SK-MEL-5 (cell line): ENCODE measurements at regions not wholly inside any gene's neighbourhood (a gene's known extent, or its start where the extent isn't known, plus 50 kb on each side); places are given as distances from the start of the nearest gene placed in this dataset.

ENCODE experiments used
- DNase-seq: peaks from one replicate; pipeline ENCODE4 v3.0.0-alpha.2; 2016; ENCODE audit warnings: low read depth, low spot score
- in situ Hi-C: cut with HindIII; loops from 2 replicates; pipeline ENCODE4 v1.10.0; 2016; ENCODE audit warnings: low sequenced_read_pairs, high pct_unique_total_duplicates, low pct_unique_long_range_greater_than_20kb

GRCh38 chr7:96638669-96639068 is 71.0 kb downstream of the SEM1 start:
- DNase-seq: no peak
- in situ Hi-C loops: no loop called here

GRCh38 chr7:96637522-96637921 is 72.1 kb downstream of the SEM1 start:
- in situ Hi-C loops: no loop called here

GRCh38 chr7:96636979-96637378 is 72.7 kb downstream of the SEM1 start:
- in situ Hi-C loops: no loop called here
- no peak for DNase-seq

More at GRCh38 chr7:96637522-96637921, 72.1 kb downstream of the SEM1 start:
- no peak for DNase-seq

- in situ Hi-C loops: no loop called here
- DNase-seq: no peak
These were observed 73.2 kb downstream of the SEM1 start for GRCh38 chr7:96636342-96636860.

- in situ Hi-C loops: no loop called here
These were observed 79.8 kb downstream of the SEM1 start for GRCh38 chr7:96629884-96630283.

GRCh38 chr7:96624954-96625353 is 84.7 kb downstream of the SEM1 start:
- in situ Hi-C loops: no loop called here
- no peak for DNase-seq

More at GRCh38 chr7:96629884-96630283, 79.8 kb downstream of the SEM1 start:
- DNase-seq: no peak

GRCh38 chr7:96621932-96622331 is 87.7 kb downstream of the SEM1 start:
- in situ Hi-C loops: no loop called here
- no peak for DNase-seq

GRCh38 chr7:96614154-96614867 is 95.3 kb downstream of the SEM1 start:
- DNase-seq: no peak
- in situ Hi-C loops: no loop called here

GRCh38 chr7:96612034-96612433 is 97.6 kb downstream of the SEM1 start:
- no peak for DNase-seq
- in situ Hi-C loops: no loop called here

- DNase-seq: no peak
These were observed 104.5 kb downstream of the SEM1 start for GRCh38 chr7:96605045-96605716.

GRCh38 chr7:96599288-96599936 is 110.2 kb downstream of the SEM1 start:
- in situ Hi-C loops: no loop called here
- DNase-seq: no peak

More at GRCh38 chr7:96605045-96605716, 104.5 kb downstream of the SEM1 start:
- in situ Hi-C loops: no loop called here

- in situ Hi-C loops: no loop called here
- DNase-seq: no peak
These were observed 111.2 kb downstream of the SEM1 start for GRCh38 chr7:96598421-96598820.

GRCh38 chr7:96596120-96596826 is 113.4 kb downstream of the SEM1 start:
- in situ Hi-C loops: no loop called here
- peak; percentile 47 for DNase-seq

- no peak for DNase-seq
- in situ Hi-C loops: no loop called here
These were observed 117.6 kb downstream of the SEM1 start for GRCh38 chr7:96591900-96592676.

GRCh38 chr7:96591159-96591899 is 118.3 kb downstream of the SEM1 start:
- no peak for DNase-seq
- in situ Hi-C loops: no loop called here

- no peak for DNase-seq
- in situ Hi-C loops: no loop called here
These were observed 120.6 kb downstream of the SEM1 start for GRCh38 chr7:96589038-96589437.

GRCh38 chr7:96579119-96579518 is 130.5 kb downstream of the SEM1 start:
- in situ Hi-C loops: no loop called here
- no peak for DNase-seq
